Astrocyte (in vitro differentiated cells and primary cell): ENCODE measurements at regions not wholly inside any gene's neighbourhood (a gene's known extent, or its start where the extent isn't known, plus 50 kb on each side); places are given as distances from the start of the nearest gene placed in this dataset.

Experiments
- CTCF ChIP-seq: IDR thresholded peaks from 2 replicates; pipeline ENCODE4 v1.5.1; 2011; ENCODE audit warnings: low read depth, mild to moderate bottlenecking, inconsistent platforms, low read length, moderate library complexity; ENCODE audit not compliant: insufficient read depth
- EZH2 ChIP-seq: IDR thresholded peaks from 2 replicates; pipeline ENCODE4 v1.6.1; 2012; ENCODE audit warnings: mild to moderate bottlenecking, low read length, inconsistent platforms; ENCODE audit not compliant: insufficient read depth

- TF ChIP-seq CTCF, result no peak
- no peak for TF ChIP-seq EZH2
Observed at GRCh38 chr2:163231666-163232065, 393.1 kb upstream of the KCNH7 start.
